Peyer's patch (tissue), 4 donors: ENCODE measurements at regions not wholly inside any gene's neighbourhood (a gene's known extent, or its start where the extent isn't known, plus 50 kb on each side); places are given as distances from the start of the nearest gene placed in this dataset.

Source experiments
- DNase-seq, 3 donors: peaks; one replicate each; pipeline ENCODE4 v3.0.0-alpha.2; 2017 to 2019
- H3K27ac ChIP-seq, 4 donors: fragments of 200-600 bp; sonication (generic); one replicate each; pipeline ENCODE4 v1.5.1; 2016 to 2019
- H3K27me3 ChIP-seq, 2 donors: fragments of 200-600 bp; sonication (generic); one replicate each; pipeline ENCODE4 v1.5.1; 2019
- H3K36me3 ChIP-seq, 3 donors: fragments of 200-600 bp; sonication (generic); one replicate each; pipeline ENCODE4 v1.5.1; 2016 to 2019
- H3K4me1 ChIP-seq, 4 donors: fragments of 200-600 bp; sonication (generic); one replicate each; pipeline ENCODE4 v1.5.1; 2016 to 2019
- H3K4me3 ChIP-seq, 4 donors: fragments of 200-600 bp; sonication (generic); 1 replicate in 3 of 4; 2 replicates in 1 of 4; pipeline ENCODE4 v1.5.1; 2016 to 2019; ENCODE audit warnings: mild to moderate bottlenecking in 1 of 4
- H3K9me3 ChIP-seq, 4 donors: fragments of 200-600 bp; sonication (generic); one replicate each; pipeline ENCODE4 v1.5.1; 2016 to 2019; ENCODE audit warnings: mild to moderate bottlenecking in 1 of 4
- POLR2A ChIP-seq, 2 donors: fragments of 450-650 bp; IDR thresholded peaks; one replicate each; pipeline ENCODE4 v1.5.1; 2017; ENCODE audit warnings: antibody characterized with exemption in 2 of 2, mild to moderate bottlenecking in 2 of 2, moderate library complexity in 2 of 2
- TF ChIP-seq, protein P1 (sequence below), 6 experiments: fragments of 450-650 bp in 4 of 6; fragments of 200-600 bp in 2 of 6; sonication (generic) in 1 of 6; IDR thresholded peaks; one replicate each; pipeline ENCODE4 v1.5.1; 2017 to 2019; ENCODE audit warnings: antibody characterized with exemption in 6 of 6, mild to moderate bottlenecking in 3 of 6, moderate library complexity in 1 of 6

DNA sequence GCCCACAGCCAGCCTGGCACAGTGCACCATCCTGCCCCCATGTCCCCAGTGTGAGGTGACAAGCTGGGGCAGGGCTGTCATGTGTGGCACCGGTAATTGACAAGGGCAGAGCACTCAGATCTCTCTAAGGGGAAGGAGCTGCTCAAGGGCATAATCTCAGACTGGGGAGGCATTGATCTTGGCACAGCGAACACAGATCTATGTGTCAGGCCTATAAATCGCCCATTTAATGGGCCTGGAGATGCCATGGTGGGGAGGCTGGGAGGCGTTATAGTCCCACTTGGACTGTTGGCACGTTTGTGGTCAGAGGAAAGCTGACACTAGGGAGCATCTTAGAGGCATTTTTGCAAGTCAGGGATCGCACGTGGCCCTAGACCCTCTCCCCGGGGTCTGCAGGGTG lies 594.1 kb downstream of the PTPRU start:
- H3K27me3 ChIP-seq: no peaks in the 10 kb centered on the region
- no peaks in the 10 kb centered on the region for H3K9me3 ChIP-seq
- H3K4me1 ChIP-seq: no peaks in the 10 kb centered on the region
- H3K36me3 ChIP-seq: no peaks in the 10 kb centered on the region
- TF ChIP-seq, protein P1, sequence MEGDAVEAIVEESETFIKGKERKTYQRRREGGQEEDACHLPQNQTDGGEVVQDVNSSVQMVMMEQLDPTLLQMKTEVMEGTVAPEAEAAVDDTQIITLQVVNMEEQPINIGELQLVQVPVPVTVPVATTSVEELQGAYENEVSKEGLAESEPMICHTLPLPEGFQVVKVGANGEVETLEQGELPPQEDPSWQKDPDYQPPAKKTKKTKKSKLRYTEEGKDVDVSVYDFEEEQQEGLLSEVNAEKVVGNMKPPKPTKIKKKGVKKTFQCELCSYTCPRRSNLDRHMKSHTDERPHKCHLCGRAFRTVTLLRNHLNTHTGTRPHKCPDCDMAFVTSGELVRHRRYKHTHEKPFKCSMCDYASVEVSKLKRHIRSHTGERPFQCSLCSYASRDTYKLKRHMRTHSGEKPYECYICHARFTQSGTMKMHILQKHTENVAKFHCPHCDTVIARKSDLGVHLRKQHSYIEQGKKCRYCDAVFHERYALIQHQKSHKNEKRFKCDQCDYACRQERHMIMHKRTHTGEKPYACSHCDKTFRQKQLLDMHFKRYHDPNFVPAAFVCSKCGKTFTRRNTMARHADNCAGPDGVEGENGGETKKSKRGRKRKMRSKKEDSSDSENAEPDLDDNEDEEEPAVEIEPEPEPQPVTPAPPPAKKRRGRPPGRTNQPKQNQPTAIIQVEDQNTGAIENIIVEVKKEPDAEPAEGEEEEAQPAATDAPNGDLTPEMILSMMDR (IDR thresholded peaks at IDR 0.05): no peak
- TF ChIP-seq POLR2A (IDR thresholded peaks at IDR 0.05): no peak
- H3K4me3 ChIP-seq: no peak overlapping the region
- no peak overlapping the region for H3K27ac ChIP-seq
- no peak for DNase-seq

DNA sequence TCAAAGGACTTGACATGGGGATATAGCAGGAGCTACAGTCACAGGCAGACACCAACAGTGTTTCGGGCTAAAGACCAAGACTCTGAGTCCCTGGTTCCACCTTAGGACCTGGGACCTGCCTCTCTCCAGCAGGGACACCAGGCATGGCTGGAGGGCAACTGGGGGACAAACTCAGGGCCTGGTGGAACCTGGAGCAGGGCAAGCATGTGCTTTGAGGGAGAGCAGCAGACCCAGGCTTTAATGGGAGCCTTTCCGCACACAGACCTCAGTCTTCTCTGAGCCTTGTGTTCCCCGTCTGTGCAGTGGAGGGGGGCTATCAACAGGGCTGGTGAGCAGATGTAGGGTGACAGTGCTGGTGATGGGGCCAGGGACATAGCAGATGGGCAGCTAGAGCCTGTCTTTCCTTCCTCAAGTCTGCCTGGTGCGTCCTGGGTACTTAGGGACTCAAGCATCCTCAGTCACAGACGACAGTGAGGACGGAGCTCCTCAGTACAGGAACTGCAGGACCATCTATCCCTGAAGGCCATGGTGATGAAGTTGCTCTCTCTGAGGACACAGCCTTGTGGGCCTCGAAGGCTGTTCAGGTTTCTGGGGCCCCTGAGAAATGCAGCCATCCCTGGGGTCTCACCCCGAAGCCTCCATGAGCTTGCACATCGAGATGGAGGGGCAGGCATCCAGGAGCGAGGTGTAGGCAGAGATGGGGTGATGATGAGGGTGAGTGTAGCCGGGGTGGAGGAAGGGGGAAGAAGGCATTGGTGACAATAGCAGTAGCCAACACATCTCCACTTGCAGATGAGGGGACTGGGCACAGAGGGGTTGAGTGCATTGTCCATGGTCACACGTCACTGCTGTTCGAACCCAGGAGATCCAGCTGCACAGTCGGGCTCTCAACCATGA lies 593.4 kb downstream of the PTPRU start:
- no peak overlapping the region for H3K4me3 ChIP-seq
- no peaks in the 10 kb centered on the region for H3K4me1 ChIP-seq
- TF ChIP-seq POLR2A (IDR thresholded peaks at IDR 0.05): no peak
- TF ChIP-seq, protein P1 (IDR thresholded peaks at IDR 0.05): no peak
- H3K27me3 ChIP-seq: no peaks in the 10 kb centered on the region
- no peak overlapping the region for H3K27ac ChIP-seq
- H3K9me3 ChIP-seq: no peaks in the 10 kb centered on the region
- no peaks in the 10 kb centered on the region for H3K36me3 ChIP-seq
- DNase-seq: no peak

DNA sequence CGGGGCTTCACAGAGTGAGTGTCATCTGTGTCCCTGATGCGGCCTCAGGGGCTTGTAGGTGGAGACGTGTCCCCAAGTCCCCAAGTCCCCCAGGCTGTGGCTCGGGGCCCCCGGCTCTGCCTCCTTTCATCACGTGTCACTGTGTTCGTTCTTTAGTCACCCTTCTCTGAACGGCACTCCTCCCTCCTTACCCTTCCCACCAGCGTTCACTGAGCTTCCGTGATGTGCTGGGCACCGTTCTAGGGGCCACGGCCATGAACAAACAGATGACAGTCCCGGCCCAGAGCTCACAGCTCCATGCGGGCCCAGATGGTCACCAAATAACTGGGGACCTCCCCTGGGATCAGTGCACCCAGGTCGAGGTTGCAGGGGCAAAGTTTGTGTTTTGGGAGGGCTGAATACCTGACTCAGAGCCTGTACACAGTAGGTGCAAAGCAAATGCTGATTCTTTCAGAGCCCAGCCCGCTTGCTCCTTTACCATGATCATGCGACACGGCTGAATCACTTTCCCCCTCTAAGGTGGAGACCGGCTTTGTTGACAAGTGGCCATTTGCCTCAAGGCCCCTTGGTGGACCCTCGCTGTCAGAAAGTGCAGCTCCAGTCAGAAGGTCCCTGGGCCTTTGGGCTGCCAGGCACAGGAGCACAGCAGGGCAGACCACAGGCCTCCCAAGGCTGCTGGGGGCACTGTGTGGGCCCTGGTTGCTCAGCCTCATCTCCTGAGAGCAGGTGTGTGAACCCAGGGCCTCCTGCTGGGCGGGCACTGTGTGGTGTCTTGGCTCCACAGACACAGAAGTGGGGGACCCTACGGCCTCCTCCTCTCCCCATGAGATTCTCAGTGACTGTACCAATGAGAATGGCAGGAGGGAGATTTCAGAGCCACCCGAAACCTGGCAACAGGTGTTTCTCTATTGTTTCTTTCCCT lies 592.5 kb downstream of the PTPRU start:
- Histone ChIP-seq H3K27me3 (no peaks in the 10 kb centered on the region), H3K4me1 (no peaks in the 10 kb centered on the region), H3K36me3 (no peaks in the 10 kb centered on the region), H3K27ac (no peak overlapping the region), H3K4me3 (no peak overlapping the region), H3K9me3 (no peaks in the 10 kb centered on the region)
- DNase-seq: no peak
- TF ChIP-seq POLR2A (IDR thresholded peaks at IDR 0.05): no peak
- TF ChIP-seq, protein P1 (IDR thresholded peaks at IDR 0.05): no peak

DNA sequence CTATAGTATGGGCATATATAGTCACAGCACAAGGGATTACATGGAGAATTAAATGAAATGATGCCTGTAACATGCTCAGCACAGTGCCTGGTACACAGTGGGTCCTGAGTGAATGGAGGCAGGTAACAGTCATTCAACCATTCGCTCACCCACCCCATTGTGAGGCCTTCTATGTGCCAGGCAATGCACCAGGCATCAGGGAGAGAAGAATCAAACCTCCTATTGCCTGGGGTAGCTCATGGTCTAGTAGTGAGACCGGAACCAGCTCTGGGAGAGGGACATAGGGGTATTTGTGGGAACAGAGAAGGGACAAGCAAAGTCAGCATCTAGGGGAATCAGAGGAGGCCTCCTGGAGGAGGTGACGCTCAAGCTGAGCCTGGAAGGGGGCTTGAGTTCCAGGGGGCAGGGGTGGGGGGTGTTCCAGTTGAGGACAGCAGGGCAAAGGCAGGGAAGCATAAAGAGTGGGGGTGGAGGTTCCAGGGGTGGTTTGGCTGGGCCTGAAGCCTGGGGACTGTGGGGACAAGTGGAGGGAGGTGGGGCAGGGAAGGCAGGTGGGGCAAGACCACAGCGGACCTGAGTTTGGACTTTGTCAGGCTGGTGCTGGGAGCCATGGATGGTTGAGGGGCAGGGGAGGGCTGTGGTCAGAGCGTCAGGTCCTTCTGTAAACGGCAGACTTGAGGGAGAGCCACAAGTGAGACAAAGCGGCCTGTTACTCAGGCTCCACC lies 591.6 kb downstream of the PTPRU start:
- no peak for TF ChIP-seq POLR2A (IDR thresholded peaks at IDR 0.05)
- TF ChIP-seq, protein P1 (IDR thresholded peaks at IDR 0.05): no peak
- Histone ChIP-seq H3K27me3 (no peaks in the 10 kb centered on the region), H3K4me3 (no peak overlapping the region), H3K27ac (no peak overlapping the region), H3K36me3 (no peaks in the 10 kb centered on the region), H3K9me3 (no peaks in the 10 kb centered on the region), H3K4me1 (no peaks in the 10 kb centered on the region)
- DNase-seq: peak in 1 of 3 donors; percentile 4

DNA sequence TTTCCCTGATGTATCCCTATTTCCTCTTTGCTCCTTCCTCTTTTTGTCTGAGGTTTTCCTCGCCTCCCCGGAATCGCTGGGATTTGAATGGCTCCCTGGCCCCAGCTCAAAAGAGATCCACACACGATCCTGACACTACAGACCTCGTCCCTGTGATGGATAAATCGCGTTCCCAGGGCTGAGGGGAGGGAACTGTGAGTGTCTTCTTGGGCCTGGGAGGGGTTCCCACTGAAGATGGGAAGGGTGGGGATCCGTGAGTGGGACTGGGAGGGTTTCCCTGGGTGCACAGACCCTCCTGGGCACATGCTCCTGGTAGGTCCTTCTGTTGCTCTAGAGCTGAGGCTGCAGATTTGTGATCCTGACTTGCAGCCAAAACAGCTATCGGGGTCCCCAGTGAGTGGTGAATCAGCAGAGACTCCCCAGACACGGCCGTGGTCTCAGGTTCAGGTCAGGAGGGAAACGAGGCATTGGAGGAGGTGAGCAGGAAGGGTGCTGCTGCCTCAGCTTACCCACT lies 591.0 kb downstream of the PTPRU start:
- no peaks in the 10 kb centered on the region for H3K36me3 ChIP-seq
- no peaks in the 10 kb centered on the region for H3K4me1 ChIP-seq
- no peak overlapping the region for H3K4me3 ChIP-seq
- no peak overlapping the region for H3K27ac ChIP-seq
- H3K27me3 ChIP-seq: no peaks in the 10 kb centered on the region
- TF ChIP-seq, protein P1 (IDR thresholded peaks at IDR 0.05): no peak
- no peak for TF ChIP-seq POLR2A (IDR thresholded peaks at IDR 0.05)
- H3K9me3 ChIP-seq: no peaks in the 10 kb centered on the region
- peak in 1 of 3 donors; percentile 5 for DNase-seq
